ENCODE measurements at regions not wholly inside any gene's neighbourhood (a gene's known extent, or its start where the extent isn't known, plus 50 kb on each side); places are given as distances from the start of the nearest gene placed in this dataset.

DNA sequence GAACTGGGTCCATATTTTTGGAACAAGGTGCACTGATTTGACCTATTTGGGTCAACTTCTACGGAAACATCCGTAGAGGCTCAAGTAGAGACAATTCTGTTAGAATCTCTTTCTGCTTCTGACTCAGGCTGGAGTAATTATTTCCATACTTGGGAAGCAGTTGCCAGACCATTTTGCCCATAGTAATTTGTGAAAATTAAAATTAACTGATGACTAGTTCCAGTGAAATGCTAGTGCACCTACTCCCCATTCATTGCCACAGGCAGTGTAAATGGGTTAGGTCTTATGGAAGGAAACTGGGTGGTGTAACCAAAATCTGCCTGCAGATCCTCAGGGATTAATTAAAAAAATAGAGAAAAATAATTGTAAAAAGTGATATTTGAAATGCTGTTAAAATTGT is 201.1 kb downstream of the TENT4A start:
- DNase-seq (ENCODE audit: low read depth in 3 of 3), result no peak

DNA sequence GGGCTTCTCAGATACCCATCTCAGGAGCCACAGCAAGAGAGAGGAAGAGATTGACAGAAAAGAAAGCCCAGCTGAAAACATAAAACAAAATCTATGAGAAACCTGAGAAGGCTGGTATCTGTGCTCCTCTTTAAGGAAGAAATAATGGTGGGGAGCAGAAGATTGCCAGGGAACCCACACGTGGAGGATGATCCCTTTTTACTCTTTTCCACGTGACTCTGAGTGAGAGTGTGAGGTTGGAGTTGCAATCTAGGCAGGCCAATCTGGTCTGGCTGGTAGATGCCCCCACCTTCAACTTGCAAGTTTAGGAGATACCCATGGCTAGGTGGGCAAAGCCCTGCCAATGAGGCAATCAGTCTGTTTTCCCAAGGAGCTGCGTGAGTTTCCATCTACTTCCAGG is 202.3 kb downstream of the TENT4A start:
- no peak for DNase-seq (ENCODE audit: low read depth in 3 of 3)

DNA sequence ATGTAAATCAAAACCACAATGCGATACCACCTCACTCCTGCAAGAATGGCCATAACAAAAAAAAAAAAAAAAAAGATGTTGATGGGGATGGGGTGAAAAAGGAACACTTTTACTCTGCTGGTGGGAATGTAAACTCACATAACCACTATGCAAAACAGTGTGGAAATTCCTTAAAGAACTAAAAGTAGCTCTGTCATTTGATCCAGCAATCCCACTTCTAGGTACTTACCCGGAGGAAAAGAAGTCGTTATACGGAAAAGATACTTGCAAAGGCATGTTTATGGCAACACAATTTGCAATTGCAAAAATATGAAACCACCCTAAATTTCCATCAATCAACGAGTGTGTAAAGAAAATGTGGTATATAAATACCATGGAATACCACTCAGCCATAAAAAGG is 205.0 kb downstream of the TENT4A start:
- DNase-seq (ENCODE audit: low read depth in 3 of 3), result no peak

GRCh38 chr5:6920628-6921256 is 207.5 kb downstream of the TENT4A start:
- DNase-seq (ENCODE audit: low read depth in 3 of 3), result no peak

- DNase-seq (ENCODE audit: low read depth in 3 of 3), result no peak
These were observed 213.3 kb downstream of the TENT4A start for GRCh38 chr5:6926491-6927038.

DNA sequence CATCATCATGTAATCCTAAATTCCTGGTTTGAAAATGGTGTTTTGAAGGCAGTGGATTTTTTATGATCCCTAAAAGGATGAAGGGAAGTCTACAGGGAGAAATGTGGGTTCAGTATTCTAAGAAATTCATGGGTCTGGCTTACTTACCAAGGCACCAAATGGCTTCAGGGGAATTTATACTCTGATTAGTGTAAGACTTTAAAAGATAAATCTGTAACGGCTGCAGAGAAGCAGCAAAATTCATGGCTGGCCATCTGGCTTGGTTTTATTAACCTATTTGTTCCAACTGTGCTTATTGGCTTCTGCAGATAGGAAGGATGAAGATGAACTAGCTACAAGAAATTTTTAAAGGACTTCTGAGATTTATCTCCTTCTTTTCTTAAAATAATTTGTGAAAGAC is 222.8 kb downstream of the TENT4A start:
- DNase-seq (ENCODE audit: low read depth in 3 of 3), result no peak

DNA sequence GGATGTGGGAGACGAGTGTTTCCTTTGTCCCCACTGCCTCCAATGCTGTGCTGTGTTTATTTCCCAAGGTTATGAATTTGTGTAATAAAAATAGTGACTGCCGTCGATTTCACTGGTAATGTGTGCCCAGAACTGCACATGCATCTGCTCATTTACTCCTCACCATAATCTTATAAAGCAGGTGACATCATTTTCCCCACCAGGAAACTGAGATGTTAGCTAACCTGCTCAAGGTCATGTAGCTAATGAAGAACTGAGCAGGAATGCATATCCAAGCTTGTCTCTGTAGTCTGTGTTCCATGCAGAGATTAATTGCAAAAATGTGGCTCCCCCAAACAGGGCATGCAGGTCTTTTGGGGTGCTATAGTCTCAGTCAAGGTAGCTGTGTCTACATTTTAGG is 224.4 kb downstream of the TENT4A start:
- DNase-seq (ENCODE audit: low read depth in 3 of 3), result no peak

- no peak for DNase-seq (ENCODE audit: low read depth in 3 of 3)
These were observed 228.4 kb downstream of the TENT4A start for GRCh38 chr5:6941631-6942030.

DNA sequence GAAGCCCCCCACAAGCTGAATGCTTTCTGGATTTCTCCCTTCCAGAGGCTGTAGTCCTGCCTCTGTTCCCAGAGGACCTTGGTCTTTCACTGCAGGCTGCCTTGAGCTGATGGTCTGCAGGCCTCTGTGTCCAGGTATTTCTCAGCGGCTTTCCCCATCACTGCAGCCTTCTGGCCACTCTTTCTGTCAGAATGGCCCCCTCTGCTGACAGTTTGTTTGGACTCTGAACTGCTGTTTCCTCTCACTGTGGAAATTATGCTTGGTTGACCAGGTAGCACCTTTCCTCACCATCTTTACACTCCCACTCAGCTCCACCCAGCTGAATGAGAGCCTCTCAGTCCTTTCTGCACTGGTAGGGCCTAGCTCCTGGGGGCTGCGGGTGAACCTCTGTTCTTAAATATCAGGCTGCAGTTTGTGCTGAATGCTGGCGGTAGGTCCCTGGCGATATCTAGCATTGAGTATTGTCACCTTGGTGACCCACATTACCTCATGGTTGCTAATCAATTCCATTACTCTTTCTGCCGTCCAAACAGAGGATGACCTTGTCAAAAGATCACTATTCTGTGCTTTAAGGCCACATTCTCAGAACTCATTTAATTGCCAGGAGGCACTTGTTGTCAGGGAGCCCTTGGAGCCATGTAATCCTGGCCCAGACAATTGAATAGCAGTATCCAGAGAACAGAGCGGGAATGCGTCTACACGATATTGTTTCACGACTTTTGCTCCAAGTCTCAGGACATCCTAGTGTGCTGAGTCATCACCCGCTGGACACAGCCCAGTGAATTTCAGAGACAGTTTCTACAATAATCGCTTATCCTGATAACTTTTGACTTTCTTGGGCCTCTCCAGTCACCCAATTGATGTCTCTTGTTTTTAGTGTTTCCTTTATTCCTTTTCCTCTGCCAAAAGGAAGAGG is 230.2 kb downstream of the TENT4A start:
- DNase-seq (ENCODE audit: low read depth in 3 of 3), result no peak

DNA sequence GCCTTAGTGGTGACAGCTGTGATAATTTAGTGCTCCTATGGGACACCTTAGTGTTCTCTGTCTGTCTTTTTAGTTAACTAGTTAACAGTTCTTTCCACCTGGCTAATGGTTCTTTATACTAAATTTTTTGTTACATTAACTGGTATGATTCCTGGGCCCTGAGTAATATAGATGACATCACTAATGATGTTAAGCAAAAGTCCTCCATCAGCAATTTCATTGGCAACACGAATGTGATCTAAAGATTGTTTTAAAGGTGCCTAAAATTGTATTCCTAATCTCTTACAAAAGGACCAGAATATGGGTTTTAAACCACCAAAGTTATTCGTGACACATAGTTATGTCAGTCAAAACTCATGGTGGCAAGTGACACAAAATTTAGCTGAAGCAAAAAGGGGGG is 235.3 kb downstream of the TENT4A start:
- no peak for DNase-seq (ENCODE audit: low read depth in 3 of 3)

DNA sequence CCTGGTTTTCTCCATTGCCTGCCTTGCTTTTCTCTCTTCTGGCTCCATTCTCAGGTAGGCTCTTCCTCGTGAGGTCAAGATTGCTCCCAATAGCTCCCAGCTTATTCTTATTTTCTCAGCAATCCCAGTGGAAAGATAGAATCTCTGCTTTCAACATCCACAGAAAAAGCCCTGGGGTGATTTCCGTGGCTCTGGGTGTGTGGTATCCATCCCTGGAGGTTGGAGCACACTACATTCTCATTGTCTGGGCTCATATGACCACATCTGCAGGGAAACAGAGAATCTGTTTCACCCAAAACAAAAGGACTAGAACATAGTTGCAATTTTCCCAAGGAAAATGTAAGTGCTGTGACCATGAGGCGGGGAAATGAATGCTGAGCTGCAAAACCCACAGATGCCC is 236.0 kb downstream of the TENT4A start:
- no peak for DNase-seq (ENCODE audit: low read depth in 3 of 3)

DNA sequence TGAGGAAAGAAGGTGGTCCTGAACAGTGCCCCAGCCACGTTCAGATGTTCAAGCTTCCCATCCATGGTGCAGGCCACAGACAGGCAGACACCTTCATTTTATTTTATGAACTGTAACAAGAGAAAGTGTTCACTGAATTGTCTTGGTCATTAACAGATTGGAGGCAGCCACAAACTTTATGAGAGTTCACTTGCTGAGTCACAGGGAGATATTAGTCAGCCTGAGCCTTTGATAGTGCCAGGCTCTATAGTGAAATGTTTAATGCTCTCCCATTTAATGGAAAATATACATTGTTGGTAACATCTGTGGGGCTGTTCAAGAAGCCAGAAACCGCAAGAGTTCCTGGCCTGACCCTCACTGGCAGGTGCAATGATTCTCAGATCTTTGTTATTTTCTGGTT is 237.0 kb downstream of the TENT4A start:
- no peak for DNase-seq (ENCODE audit: low read depth in 3 of 3)

GRCh38 chr5:6950860-6951259 is 237.6 kb downstream of the TENT4A start:
- no peak for DNase-seq (ENCODE audit: low read depth in 3 of 3)

DNA sequence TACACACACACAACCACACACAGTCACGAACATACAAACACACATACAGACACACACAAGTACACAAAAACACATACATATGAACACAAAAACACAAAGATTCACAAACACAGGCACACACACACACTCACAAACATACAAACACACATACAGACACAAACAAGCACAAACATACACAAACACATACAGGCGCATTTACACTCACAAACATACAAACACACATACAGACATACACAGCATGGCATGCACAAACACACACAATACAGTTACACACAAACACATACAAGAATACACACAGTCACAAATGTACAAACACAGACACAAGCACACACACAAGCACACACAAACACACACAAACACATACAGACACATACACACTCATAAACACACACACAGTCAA is 247.9 kb downstream of the TENT4A start:
- DNase-seq (ENCODE audit: low read depth in 3 of 3), result no peak

DNA sequence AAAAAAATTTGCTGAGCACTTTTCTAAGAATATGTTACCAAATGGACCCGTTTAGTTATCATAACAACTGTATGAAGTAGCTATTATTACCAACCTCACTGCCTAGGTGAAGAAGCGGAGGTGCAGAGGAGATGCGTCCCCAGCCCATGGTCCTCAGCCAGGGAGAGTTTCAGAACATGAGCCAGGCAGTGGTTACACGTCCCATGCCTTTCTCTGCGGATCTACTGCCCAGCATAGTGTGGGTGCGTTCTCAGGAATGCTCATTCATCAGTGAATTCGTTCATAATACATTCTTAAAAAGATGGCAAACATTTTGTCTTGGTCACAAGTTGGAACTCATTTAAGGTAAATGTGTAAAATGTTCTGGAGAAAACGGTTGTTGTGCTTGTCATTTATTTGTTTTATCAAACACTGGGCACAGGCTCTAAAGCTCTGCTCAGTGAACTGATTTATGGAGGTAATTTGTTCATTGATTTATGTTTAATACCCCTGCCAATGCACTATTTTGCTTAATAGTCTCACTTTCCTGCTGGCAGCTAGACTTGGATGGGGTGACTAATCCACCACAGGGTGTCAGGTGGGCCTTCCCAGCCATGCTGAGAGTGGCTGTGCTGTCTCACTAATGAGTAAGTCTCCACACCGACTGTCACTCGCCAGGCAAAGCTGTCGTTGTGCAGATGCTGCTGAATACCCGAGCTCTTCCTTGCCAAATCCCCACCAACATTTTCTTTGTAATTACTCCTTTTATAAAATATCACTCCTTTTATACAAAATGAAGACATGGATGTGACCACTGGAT is 248.8 kb downstream of the TENT4A start:
- no peak for DNase-seq (ENCODE audit: low read depth in 3 of 3)

- DNase-seq (ENCODE audit: low read depth in 3 of 3), result no peak
These were observed 263.7 kb downstream of the TENT4A start for GRCh38 chr5:6976971-6977370.

GRCh38 chr5:6979061-6979460 is 265.8 kb downstream of the TENT4A start:
- DNase-seq (ENCODE audit: low read depth in 3 of 3), result no peak

DNA sequence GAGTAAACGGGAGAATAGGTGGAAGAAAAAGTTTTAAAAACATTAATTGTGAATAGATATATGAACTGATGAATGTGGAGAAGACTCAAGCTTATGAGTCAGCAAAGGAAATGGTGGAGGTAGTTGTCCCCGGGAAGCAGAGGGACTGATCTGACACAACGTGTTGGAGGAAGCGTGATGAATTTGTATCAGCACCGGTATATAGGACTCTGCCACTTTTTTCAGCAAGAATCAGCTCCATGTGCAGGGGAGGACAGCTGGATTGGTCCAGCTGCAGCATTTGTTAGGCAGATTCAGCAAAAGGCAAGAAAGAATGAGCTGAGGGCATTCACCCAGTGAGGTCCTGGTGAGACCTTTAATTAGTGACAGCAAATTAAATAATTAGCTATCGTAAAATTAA is 276.0 kb downstream of the TENT4A start:
- DNase-seq (ENCODE audit: low read depth in 3 of 3), result no peak

- no peak for DNase-seq (ENCODE audit: low read depth in 3 of 3)
These were observed 280.9 kb downstream of the TENT4A start for GRCh38 chr5:6994097-6994496.

GRCh38 chr5:6995115-6995514 is 281.9 kb downstream of the TENT4A start:
- DNase-seq (ENCODE audit: low read depth in 3 of 3), result no peak

DNA sequence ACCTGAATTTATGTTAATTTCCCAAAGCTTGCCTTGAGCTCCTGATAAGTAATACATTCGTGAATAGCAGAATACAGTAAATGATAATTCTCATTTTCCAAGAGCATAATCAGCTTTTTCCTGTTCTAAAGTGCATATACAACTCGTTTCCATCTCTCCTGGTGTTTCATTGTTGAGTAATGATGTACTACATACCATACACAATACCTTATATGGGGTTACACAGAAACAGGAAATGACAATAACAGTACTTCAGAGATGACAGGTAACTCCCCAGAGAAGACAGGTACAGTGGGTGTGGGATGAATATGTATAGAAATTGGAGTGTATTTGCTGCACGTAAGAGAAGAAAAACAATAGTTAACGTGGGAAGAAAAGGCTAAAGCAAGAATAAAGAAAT is 287.1 kb downstream of the TENT4A start:
- DNase-seq (ENCODE audit: low read depth in 3 of 3), result no peak

- DNase-seq (ENCODE audit: low read depth in 3 of 3), result no peak
These were observed 297.4 kb downstream of the TENT4A start for GRCh38 chr5:7010591-7010990.

All from stimulated activated CD4-positive, alpha-beta T cell treated with anti-CD3 and anti-CD28 coated beads, TNF-alpha, amount 100 ng/mL, for 24 hours (primary cell).